Putamen (tissue), 1 donor: ENCODE measurements at regions not wholly inside any gene's neighbourhood (a gene's known extent, or its start where the extent isn't known, plus 50 kb on each side); places are given as distances from the start of the nearest gene placed in this dataset.

ENCODE experiments used
- DNase-seq: peaks from one replicate; pipeline ENCODE4 v3.0.0-alpha.2; 2016; ENCODE audit warnings: low spot score

GRCh38 chr4:125140966-125141495 is 173.7 kb upstream of the FAT4 start:
- DNase-seq = no peak

GRCh38 chr4:125135652-125136051 is 179.1 kb upstream of the FAT4 start:
- peak; percentile 15 for DNase-seq

- no peak for DNase-seq
These were observed 182.0 kb upstream of the FAT4 start for GRCh38 chr4:125132729-125133128.

- DNase-seq = no peak
These were observed 182.7 kb upstream of the FAT4 start for GRCh38 chr4:125131891-125132680.

GRCh38 chr4:125125276-125125675 is 189.5 kb upstream of the FAT4 start:
- no peak for DNase-seq

GRCh38 chr4:125123570-125124109 is 191.1 kb upstream of the FAT4 start:
- no peak for DNase-seq

GRCh38 chr4:125121581-125121980 is 193.2 kb upstream of the FAT4 start:
- no peak for DNase-seq

GRCh38 chr4:125116431-125116830 is 198.3 kb upstream of the FAT4 start:
- DNase-seq = no peak

- DNase-seq = no peak
These were observed 198.8 kb upstream of the FAT4 start for GRCh38 chr4:125115941-125116340.

GRCh38 chr4:125115476-125115875 is 199.3 kb upstream of the FAT4 start:
- no peak for DNase-seq

GRCh38 chr4:125112536-125112935 is 202.2 kb upstream of the FAT4 start:
- DNase-seq = no peak

GRCh38 chr4:125111323-125111722 is 203.4 kb upstream of the FAT4 start:
- no peak for DNase-seq

- no peak for DNase-seq
These were observed 209.2 kb upstream of the FAT4 start for GRCh38 chr4:125105561-125105960.

GRCh38 chr4:125104616-125105015 is 210.1 kb upstream of the FAT4 start:
- DNase-seq = no peak

- DNase-seq = no peak
These were observed 213.0 kb upstream of the FAT4 start for GRCh38 chr4:125101719-125102118.

- DNase-seq = no peak
These were observed 217.0 kb upstream of the FAT4 start for GRCh38 chr4:125097729-125098128.

GRCh38 chr4:125096662-125097061 is 218.1 kb upstream of the FAT4 start:
- DNase-seq = no peak

- DNase-seq = no peak
These were observed 223.2 kb upstream of the FAT4 start for GRCh38 chr4:125091541-125091940.

GRCh38 chr4:125091101-125091500 is 223.7 kb upstream of the FAT4 start:
- DNase-seq = no peak

- DNase-seq = no peak
These were observed 230.1 kb upstream of the FAT4 start for GRCh38 chr4:125084608-125085007.

GRCh38 chr4:125082729-125083417 is 231.9 kb upstream of the FAT4 start:
- no peak for DNase-seq

- DNase-seq = no peak
These were observed 242.5 kb upstream of the FAT4 start for GRCh38 chr4:125072269-125072668.

GRCh38 chr4:125070861-125071260 is 243.9 kb upstream of the FAT4 start:
- DNase-seq = no peak
